ENCODE measurements at regions not wholly inside any gene's neighbourhood (a gene's known extent, or its start where the extent isn't known, plus 50 kb on each side); places are given as distances from the start of the nearest gene placed in this dataset.
"Not testable (repeated sequence)": the region's sequence is repeated elsewhere in the genome, so short reads cannot be mapped to it uniquely, and the experiment has no call there.

GRCh38 chr4:67328393-67328792 lies 216.9 kb downstream of the CENPC start:
- no peak for DNase-seq

DNA sequence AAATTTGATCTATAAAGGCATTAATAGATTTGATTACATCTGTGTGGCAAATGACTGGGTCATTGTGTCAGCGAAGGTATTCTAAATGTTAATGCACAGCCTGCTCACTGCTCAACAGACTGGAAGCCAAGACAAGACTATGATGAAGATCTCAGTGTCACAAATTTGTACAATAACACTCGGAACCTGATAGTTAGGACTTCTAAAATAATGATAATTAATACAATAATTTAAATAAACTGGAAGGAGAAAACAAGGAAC lies 217.4 kb downstream of the CENPC start:
- no peak for DNase-seq

- DNase-seq = peak; percentile 57
Observed at GRCh38 chr4:67327245-67328017, 217.9 kb downstream of the CENPC start.

DNA sequence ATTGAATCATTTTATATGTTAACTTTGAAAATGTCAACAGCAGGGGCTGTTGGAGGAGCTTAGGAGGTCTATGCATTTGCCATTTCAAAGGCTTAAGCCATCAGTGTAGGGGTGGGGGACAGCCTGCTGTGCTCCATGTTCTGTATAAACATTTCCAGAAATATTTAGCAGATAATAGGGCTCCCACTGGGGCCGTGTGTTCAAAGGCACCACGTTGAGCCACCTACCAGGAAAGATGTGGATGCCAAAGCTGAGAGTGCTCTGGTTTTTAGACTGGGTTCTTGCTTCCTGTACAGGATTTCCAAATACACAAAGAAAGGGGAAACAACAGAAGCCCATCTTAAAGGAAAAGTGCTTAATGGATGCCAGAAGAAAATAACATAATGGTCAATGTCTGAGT lies 219.5 kb downstream of the CENPC start:
- no peak for DNase-seq

GRCh38 chr4:67320645-67321044 lies 224.7 kb downstream of the CENPC start:
- no peak for DNase-seq

GRCh38 chr4:67319607-67320006 lies 225.7 kb downstream of the CENPC start:
- DNase-seq = not testable (repeated sequence)

DNA sequence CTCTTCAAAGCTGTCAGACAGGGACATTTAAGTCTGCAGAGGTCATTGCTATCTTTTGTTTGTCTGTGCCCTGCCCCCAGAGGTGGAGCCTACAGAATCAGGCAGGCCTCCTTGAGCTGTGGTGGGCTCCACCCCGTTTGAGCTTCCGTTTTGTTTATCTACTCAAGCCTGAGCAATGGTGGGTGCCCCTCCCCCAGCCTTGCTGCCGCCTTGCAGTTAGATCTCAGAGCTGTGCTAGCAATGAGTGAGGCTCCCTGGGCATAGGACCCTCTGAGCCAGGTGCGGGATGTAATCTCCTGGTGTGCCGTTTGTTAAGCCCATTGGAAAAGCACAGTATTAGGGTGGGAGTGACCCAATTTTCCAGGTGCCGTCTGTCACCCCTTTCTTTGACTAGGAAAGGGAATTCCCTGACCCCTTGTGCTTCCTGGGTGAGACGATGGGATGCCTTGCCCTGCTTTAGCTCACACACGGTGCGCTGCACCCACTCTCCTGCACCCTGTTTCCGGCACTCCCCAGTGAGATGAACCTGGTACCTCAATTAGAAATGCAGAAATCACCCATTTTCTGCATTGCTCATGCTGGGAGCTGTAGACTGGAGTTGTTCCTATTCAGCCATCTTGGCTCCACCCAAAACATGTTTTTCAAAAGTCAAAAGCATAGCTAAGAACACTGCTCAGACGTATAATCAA lies 244.7 kb downstream of the CENPC start:
- not testable (repeated sequence) for DNase-seq

DNA sequence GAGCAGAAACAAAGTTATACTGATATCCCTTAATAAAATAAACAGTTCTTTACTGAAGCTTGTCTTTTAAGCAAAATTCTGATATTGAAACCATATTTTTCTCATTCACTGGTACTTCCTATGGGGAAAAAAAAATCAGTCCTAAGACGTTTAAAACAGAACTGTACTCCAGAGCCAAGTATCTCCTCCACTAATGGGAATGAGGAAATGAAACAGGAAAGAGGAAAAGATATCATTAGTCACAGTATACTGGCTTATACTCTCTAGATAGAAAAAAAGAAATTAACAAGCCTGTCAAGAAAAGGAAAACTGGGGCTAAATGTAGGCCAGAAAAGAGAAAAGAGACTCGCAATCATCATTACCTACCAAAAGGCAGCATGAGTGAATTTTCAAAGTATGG lies 252.7 kb downstream of the CENPC start:
- DNase-seq = no peak

GRCh38 chr4:67292045-67292444 lies 253.3 kb downstream of the CENPC start:
- DNase-seq = no peak

GRCh38 chr4:67291644-67292043 lies 253.7 kb downstream of the CENPC start:
- DNase-seq = no peak

DNA sequence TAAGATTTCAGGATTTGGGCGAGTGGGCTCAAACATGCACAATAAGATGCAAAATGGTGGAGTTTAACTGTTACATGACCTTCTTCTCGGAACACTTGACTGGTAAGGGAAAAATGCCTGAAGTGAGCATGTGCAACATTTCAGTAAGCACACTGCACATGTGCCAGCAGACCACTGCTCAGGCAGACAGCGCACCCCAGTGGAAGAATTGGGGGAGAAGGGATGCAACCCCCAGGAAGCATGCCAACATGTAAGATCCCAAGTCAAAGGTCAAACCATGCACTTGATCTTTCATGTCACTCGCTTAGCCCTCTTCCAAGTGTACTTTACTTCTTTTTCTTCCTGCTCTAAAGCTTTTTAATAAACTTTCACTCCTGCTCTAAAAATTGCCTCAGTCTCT lies 256.3 kb downstream of the CENPC start:
- no peak for DNase-seq

DNA sequence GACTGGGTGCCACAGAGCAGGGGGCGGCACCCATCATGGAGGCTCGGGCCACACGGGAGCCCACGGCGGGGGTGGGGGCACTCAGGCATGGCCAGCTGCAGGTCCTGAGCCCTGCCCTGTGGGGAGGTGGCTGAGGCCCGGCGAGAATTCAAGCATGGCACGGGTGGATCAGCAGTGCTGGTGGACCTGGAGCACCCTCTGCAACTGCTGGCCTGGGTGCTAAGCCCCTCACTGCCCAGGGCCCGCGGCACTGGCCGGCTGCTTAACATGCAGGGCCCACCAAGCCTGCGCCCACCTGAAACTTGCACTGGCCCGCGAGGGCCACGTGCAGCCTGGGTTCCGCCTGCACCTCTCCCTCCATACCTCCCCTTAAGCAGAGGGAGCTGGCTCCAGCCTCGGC lies 258.6 kb downstream of the CENPC start:
- no peak for DNase-seq

DNA sequence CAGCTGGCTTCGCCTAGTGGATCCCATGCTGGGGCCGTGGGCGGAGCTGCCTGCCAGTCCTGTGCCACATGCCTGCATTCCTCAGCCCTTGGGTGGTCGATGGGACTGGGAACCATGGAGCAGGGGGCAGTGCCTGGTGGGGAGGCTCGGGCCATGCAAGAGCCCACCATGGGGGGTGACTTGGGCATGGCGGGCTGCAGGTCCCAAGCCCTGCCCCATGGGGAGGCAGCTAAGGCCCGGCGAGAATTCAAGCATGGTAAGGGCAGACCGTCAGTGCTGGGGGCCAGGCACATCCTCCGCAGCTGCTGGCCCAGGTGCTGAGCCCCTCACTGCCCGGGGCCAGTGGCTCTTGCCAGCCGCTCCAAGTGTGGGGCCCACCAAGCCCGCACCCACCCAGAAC lies 262.6 kb downstream of the CENPC start:
- no peak for DNase-seq

DNA sequence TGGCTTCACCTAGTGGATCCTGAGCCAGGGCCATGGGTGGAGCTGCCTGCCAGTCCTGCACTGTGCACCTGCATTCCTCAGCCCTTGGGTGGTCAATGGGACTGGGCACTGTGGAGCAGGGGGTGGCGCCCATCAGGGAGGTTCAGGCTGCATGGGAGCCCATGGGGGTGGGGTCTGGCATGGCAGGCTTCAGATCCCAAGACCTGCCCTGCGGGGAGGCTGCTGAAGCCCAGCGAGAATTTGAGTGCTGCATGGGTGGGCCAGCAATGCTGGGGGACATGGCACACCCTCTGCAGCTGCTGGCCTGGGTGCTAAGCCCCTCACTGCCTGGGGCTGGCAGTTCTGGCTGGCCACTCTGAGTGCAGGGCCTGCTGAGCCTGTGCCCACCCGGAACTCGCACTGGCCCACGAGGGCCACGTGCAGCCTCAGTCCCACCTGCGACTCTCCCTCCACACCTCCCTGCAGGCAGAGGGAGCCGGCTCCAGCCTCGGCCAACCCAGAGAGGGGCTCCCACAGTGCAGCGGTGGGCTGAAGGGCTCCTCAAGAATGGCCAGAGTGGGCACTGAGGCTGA lies 270.0 kb downstream of the CENPC start:
- DNase-seq = no peak

DNA sequence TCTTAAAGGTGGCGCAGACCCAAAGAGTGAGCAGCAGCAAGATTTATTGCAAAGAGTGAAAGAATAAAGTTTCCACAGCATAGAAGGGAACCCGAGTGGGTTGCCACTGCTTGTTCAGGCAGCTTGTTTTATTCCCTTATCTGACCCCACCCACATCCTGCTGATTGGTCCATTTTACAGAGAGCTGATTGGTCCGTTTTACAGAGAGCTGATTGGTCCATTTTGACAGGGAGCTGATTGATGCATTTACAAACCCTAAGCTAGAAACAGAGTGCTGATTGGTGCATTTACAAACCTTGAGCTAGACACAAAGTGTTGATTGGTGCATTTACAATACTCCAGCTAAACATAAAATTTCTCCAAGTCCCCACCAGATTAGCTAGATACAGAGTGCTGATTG lies 270.6 kb downstream of the CENPC start:
- DNase-seq = not testable (repeated sequence)

DNA sequence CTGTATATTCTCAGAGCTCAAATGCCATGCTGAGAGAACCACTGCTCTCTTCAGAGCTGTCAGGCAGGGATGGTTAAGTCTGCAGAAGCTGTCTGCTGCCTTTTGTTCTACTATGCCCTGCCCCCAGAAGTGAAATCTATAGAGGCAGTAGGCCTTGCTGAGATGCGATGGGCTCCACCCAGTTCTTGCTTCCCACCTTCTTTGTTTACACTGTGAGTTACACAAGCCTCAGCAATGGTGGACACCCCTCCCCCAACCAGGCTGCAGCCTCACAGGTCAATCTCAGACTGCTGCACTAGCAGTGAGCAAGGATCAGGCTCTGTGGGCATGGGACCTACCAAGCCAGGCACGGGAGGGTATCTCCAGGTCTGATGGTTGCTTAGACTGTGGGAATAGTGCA lies 271.6 kb downstream of the CENPC start:
- DNase-seq = no peak

DNA sequence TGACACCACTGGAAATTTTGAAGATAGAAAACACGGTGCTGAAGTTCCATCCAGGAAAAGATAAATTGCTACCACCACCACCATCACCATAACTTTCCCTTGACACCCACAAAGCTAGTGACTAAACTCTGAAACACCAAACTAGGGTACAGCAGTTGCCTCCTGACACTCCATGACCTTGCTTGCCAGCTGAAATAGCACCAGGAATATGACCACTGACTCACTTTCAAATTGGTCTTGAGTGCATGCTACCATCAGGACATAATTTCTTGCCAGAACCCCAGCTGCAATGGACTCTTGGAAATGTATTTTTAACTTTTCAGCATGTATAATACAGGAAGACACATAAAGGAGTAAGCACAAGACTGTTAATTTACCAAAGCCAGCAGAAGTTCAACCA lies 283.3 kb downstream of the CENPC start:
- DNase-seq = no peak

DNA sequence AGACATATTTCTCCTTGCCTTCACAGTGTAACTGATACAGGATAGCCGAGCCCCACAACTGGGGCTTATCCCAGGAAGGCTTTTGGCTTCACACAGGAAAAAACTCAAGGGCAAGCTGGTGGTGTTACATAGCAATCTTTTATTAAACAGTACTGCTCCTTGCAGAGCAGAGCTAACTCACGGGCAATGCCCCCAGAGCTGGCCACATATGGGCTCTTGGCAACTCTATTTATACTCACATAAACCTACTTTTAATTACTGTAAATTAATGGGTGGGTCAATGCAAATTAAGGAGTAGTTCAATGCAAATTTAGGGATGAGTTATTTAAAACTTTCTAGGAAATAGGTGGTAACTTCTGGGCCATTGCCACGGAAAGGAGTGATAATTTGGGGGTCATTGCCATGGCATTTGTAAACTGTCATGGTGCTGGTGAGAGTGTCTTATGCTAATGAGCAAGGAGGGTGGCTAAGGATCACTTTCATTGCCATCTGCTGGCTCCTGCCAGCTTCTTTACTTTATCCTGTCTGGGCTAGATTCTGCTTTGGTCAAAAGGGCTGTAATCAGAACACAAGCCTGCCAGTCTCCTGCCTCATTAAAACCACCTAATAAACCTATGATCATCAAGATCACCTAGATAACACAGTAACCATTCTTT lies 288.8 kb downstream of the CENPC start:
- DNase-seq = no peak

GRCh38 chr4:67250131-67250896 lies 295.0 kb downstream of the CENPC start:
- no peak for DNase-seq

DNA sequence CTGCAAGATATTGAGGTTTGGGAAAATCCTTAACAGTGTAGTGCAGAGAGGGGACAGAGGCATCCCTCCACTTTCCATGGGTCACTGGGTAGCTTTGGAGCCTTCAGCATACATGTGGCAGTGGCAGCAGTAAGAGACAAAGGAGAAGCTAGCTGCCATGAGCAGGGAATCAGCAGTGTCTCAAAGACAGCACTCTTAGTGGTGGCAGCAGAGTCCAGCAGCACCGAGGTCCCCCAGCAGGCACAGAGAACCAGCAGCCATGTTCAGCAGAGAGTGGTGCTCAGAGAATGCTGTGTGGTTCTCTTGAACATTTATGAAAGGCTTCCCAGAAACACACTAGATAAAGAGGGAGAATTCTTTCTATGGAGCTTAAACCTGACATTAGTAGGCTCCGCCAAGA lies 308.5 kb downstream of the CENPC start:
- no peak for DNase-seq

DNA sequence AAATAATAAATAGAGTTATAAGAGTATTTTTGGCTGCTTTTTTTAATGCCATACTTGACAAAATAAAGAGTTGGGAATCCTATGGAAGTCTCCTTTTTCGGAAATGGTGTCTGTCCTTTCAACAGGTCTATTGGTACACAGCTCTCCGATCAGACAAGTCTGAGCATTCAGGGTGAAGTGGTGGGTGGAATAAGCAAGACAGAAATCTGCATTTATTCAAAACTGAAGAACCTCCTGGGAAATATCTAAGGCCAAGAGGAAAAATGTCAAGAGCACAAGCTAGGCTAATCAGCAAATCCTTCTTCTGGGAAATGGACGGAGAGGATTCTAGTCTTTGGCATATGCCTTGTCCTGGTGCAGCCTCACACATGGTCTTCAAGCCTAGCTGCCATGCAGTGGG lies 309.0 kb downstream of the CENPC start:
- DNase-seq = no peak

- no peak for DNase-seq
Observed at GRCh38 chr4:67234296-67234695, 311.0 kb downstream of the CENPC start.

DNA sequence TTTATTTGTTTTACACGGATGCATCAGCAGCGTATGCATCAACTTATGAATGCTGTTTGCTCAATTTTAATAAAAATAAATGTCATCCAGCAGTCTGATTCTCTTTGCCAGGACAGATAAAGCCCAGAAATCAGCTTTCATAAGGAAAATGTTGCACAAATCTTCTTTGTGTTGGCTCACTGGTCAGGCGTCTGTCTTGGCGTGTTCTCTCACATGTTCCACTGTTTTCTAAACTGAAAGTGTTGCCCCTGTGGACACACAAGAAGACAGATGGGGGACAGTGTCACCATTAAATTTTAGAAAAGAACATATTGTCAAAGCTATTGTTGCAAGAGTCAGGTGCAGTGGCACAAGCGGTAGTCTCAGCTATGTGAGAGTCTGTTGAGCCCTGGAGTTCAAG lies 316.2 kb downstream of the CENPC start:
- DNase-seq = no peak

Measured in activated CD8-positive, alpha-beta memory T cell treated with anti-CD3 and anti-CD28 coated beads, Interleukin-2, amount 50 U/mL, for 48 hours (primary cell).